ENCODE measurements at regions not wholly inside any gene's neighbourhood (a gene's known extent, or its start where the extent isn't known, plus 50 kb on each side); places are given as distances from the start of the nearest gene placed in this dataset.
"Not testable (repeated sequence)": the region's sequence is repeated elsewhere in the genome, so short reads cannot be mapped to it uniquely, and the experiment has no call there.

DNA sequence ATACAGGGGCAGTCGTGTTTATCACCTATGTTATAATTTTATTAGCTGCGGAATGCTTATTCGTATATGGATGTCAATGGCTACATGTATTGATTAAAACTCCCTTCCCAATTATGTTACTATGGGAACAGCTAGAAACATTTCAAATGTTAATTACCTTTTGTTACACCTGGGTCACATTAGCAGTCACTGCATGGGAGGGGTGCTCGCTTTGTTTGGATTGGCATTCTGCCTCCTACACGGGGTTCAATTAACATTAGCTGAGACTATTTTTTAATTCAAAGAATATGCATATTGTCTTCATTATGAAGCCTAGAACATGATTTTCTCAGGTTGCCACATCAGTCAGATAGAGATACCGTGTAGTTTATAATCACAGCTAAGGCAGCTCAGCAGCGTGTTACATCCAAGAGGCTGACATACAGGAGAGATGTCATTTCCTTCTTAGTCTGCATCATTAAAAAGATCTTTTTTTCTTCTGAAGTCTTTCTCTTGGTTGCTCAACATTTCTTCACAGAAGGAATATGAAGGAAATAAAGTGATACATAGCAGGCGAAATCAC, 76.2 kb upstream of the RPS6KA2 start:
- no peak for DNase-seq (ENCODE audit: extremely low read depth, low read depth)
- TF ChIP-seq, protein P1, sequence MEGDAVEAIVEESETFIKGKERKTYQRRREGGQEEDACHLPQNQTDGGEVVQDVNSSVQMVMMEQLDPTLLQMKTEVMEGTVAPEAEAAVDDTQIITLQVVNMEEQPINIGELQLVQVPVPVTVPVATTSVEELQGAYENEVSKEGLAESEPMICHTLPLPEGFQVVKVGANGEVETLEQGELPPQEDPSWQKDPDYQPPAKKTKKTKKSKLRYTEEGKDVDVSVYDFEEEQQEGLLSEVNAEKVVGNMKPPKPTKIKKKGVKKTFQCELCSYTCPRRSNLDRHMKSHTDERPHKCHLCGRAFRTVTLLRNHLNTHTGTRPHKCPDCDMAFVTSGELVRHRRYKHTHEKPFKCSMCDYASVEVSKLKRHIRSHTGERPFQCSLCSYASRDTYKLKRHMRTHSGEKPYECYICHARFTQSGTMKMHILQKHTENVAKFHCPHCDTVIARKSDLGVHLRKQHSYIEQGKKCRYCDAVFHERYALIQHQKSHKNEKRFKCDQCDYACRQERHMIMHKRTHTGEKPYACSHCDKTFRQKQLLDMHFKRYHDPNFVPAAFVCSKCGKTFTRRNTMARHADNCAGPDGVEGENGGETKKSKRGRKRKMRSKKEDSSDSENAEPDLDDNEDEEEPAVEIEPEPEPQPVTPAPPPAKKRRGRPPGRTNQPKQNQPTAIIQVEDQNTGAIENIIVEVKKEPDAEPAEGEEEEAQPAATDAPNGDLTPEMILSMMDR (IDR thresholded peaks at IDR 0.05; ENCODE audit: low read depth, low read length), result no peak

DNA sequence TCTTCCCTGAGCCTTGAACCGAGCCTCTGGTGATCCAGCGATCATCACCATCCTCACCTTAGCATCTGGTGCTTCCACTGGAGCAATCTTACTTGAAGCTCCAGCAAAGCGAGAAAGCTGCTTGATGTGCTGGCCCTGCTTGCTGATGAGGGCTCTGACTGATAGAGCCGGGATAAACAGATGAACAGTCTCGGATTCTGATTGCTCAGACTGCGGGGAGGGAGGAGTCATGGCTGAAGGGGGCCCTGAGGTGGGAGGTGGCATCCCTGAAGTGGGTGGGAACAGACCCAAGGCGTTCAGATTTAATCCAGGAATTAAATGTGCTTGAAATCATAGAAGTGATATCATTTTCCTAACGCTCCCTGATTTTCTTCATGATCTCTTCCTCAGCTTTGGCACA, 74.4 kb upstream of the RPS6KA2 start:
- not testable (repeated sequence) for DNase-seq (ENCODE audit: extremely low read depth, low read depth)

DNA sequence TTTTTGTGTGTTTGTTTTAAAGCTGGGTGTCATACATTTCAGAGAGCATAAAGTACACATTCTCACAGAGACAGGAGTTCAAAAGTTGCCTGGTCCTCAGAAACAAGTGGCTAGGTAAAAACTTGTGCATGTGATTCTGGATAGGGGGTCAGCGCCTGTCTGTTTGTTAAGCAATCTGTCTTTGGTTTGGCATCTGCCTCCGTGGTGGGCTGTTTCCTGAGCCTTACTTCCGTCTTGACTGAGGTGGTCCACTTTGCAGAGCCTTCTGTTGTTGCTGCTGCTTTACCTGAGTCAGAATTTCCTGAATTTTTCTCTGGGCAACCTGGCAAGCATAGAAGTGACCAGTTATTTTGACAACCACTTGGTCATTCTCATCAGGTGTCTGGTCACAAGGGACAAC, 73.8 kb upstream of the RPS6KA2 start:
- DNase-seq (ENCODE audit: extremely low read depth, low read depth), result not testable (repeated sequence)

DNA sequence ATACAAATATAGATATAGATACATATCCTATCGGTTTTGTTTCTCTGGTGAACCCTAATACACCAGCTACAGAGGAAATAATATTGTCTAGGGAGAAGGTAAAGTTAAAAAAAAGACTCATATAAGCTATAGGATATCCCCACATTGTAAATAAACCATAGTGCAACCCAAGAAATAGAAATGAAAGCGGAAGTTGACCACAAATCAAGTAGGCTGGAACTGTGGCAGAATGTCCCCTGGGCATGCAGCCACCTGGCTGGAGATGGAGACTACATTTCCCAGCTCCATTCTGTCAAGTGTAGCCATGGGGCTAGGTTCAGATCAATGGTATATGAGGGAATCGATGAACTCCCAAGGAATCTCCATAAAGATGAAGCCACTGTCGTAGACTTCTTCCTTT, 70.1 kb upstream of the RPS6KA2 start:
- TF ChIP-seq, protein P1 (IDR thresholded peaks at IDR 0.05; ENCODE audit: low read depth, low read length), result no peak
- no peak for DNase-seq (ENCODE audit: extremely low read depth, low read depth)

DNA sequence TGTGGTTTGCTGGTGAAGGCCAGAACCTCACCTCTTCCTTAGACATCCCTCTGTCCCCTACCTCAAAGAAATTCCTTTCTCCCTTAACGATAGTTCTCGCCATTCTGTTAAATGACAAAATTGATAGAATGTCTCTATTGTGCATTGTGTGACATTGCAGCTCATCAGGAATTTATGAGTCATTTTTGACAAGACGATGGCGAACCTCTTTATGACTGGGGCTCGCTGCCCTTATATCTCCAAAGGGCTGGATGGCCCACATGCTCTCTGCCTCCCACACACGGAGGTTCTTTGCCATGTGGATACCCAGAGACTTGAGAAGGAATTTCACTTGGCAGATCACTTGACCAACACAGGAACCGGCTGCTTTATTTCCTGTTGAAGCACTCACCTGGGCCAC, 66.8 kb upstream of the RPS6KA2 start:
- TF ChIP-seq, protein P1 (IDR thresholded peaks at IDR 0.05; ENCODE audit: low read depth, low read length), result no peak
- DNase-seq (ENCODE audit: extremely low read depth, low read depth), result no peak

DNA sequence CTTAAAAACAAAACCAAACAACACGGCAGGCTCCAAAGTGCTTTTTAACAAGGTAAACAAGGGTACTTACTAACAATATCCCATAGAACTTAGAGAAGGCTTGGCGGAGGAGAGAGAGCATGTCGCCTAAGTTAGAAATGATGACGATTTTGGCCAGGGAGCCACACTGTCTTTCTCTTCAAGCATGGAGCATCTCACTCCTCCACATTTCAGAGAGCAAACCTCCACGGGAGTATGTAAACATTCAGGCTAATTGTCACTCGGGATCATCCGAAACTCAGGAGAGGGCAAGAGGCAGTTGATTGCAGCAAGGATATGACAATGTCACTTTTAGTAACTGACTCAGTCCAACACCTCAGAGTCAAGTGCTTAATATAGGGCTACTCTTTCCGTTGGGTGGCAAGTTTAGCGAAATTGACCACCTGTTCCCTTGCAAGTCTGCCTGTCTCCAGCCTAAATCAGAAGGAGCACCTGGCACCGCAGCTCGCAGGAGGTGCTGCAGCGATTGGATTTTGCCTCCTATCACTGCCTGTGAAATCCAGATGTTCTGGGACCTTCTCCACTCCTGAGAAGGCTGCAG, 65.8 kb upstream of the RPS6KA2 start:
- DNase-seq (ENCODE audit: extremely low read depth, low read depth), result no peak
- TF ChIP-seq, protein P1 (IDR thresholded peaks at IDR 0.05; ENCODE audit: low read depth, low read length), result no peak

DNA sequence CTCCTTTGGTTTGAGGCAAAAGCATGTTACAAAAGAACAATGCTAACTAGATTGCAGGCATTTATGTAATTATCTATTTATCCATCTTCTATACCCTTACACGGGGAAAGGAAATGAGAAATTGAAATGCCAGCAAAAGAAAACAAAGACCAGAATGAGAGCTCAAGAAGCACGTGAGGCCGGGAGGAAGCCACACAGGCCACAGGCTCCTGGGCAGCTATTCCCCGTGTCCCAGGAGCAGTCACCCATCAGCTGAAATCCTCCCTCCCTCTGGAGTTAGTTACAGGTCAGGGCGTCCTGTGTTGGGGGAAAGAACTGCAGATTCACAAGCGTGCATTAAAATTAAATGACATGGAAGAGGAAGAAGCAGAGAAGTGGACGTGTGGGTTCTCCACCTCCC, 64.7 kb upstream of the RPS6KA2 start:
- DNase-seq (ENCODE audit: extremely low read depth, low read depth), result no peak
- TF ChIP-seq, protein P1 (IDR thresholded peaks at IDR 0.05; ENCODE audit: low read depth, low read length), result no peak

DNA sequence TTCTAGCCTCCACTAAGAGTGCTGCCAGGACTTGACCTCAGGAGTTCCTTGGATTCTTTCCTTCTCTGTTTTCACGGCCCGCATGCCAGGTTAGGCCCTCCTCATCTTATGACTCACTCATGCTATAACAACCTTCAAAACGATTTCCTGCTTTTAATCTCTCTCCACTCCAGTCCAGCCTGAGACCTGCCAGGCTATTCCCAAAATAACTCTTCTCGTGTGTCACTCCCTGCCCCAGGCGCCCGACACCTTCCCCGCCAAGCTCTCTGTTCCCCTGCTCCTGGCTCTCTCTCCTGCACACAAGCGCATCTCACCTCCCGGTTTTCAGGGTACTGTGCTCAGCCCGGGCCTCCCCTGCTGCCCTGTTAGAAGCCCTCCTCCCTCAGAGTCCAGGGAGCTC, 64.1 kb upstream of the RPS6KA2 start:
- no peak for DNase-seq (ENCODE audit: extremely low read depth, low read depth)
- TF ChIP-seq, protein P1 (IDR thresholded peaks at IDR 0.05; ENCODE audit: low read depth, low read length), result no peak
